NT2/D1 (cell line): ENCODE measurements at regions not wholly inside any gene's neighbourhood (a gene's known extent, or its start where the extent isn't known, plus 50 kb on each side); places are given as distances from the start of the nearest gene placed in this dataset.

Experiments used
- SUZ12 ChIP-seq: IDR thresholded peaks from 2 replicates; pipeline ENCODE4 v1.6.1; 2011; ENCODE audit not compliant: insufficient read length, insufficient read depth; ENCODE audit errors: extremely low read depth
- YY1 ChIP-seq: IDR thresholded peaks from 2 replicates; pipeline ENCODE4 v1.6.1; 2011; ENCODE audit not compliant: insufficient read length, insufficient read depth
- ZNF274 ChIP-seq: IDR thresholded peaks from 2 replicates; pipeline ENCODE4 v1.6.1; 2011; ENCODE audit warnings: mild to moderate bottlenecking, low read depth, low read length

GRCh38 chr16:73565263-73565662 lies 517.3 kb upstream of the ZFHX3 start:
- no peak for TF ChIP-seq ZNF274
- no peak for TF ChIP-seq YY1
- TF ChIP-seq SUZ12 = no peak
